NB4 (cell line): ENCODE measurements at regions not wholly inside any gene's neighbourhood (a gene's known extent, or its start where the extent isn't known, plus 50 kb on each side); places are given as distances from the start of the nearest gene placed in this dataset.

ENCODE experiments used
- DNase-seq: peaks from one replicate; pipeline ENCODE4 v3.0.0; 2010; ENCODE audit warnings: low read depth
- H3K4me3 ChIP-seq: one replicate; pipeline ENCODE4 v1.5.1; 2011; ENCODE audit warnings: mild to moderate bottlenecking, low read depth, low read length, moderate library complexity
- CTCF ChIP-seq: IDR thresholded peaks from one replicate; pipeline ENCODE4 v1.5.1; 2012; ENCODE audit warnings: low read depth, low read length
- MAX ChIP-seq: IDR thresholded peaks from 2 replicates; pipeline ENCODE4 v1.6.1; 2011; ENCODE audit warnings: low read depth, low read length
- MYC ChIP-seq: IDR thresholded peaks from 2 replicates; pipeline ENCODE4 v1.6.1; 2011; ENCODE audit warnings: low read depth, low read length
- POLR2A ChIP-seq: IDR thresholded peaks from 2 replicates; pipeline ENCODE4 v1.6.1; 2011; ENCODE audit warnings: mild to moderate bottlenecking; ENCODE audit not compliant: insufficient read length; ENCODE audit errors: extremely low read depth

DNA sequence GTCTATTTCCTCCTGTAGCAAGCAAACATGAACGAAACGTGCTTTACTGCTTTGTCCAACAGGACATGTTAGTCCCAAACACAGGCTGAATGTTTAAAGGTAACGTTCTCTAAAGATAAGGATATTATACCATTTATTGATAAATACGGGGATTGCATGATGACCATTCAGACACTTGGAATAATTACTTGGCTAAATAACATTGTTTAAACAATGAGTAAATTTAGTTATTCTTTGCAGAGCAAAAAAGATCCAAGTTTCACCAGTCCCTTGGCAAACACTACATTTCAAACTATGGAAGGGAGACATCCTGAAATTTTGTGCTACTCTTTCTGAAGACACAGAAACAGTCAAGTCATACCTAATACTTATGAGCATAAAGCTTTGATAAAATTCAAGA lies 88.0 kb downstream of the ZNF280B start:
- no peak for TF ChIP-seq MAX
- H3K4me3 ChIP-seq: no peak overlapping the region
- DNase-seq: no peak

DNA sequence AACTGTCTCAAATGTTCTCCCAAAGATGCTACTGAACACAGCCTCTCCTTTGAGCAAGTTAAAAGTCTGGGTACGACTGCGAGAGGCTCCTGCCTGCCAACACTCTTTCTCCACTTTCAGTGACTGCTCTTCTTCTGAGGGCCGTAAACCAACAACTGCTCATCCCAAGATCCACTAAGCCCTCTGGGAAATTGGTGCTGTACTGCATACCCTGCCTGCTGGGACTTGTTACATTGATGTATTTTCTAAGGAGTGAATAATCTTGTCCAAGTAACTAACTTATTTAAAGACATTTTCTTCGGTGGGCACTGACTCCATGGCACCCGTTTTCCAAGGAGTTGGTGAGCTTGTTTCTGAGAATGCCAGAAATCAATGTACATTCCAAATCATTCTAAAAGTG lies 87.2 kb downstream of the ZNF280B start:
- no peak overlapping the region for H3K4me3 ChIP-seq
- TF ChIP-seq POLR2A (no peak), MYC (no peak), CTCF (no peak), MAX (no peak)
- no peak for DNase-seq

DNA sequence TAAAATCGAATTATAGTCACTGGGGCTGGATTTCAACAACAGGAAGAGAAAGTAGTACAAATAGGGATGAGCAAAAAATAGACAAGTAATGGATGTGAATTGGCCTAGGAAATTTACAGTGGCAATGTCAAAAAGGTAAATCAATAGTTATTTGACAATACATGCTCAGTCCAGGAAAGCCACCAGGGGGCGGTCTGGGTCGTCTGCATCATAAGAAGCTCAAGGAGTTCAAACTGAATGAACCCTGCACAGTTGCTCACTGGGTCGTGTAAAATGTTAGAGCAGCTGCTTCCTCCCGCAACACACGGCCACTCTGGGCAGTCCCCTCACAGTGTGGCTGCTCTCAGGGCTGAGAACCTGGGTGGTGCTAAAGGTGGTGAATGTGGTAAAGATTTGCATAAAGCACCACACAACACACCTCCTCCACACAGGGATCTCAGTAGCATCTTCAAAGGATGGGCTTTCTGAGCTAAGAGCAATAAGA lies 85.9 kb downstream of the ZNF280B start:
- no peak overlapping the region for H3K4me3 ChIP-seq
- peak; percentile 73 for DNase-seq
- TF ChIP-seq MAX (no peak), MYC (no peak), POLR2A (no peak), CTCF (peak; percentile 91)

- no peak overlapping the region for H3K4me3 ChIP-seq
- no peak for DNase-seq
- TF ChIP-seq MAX (no peak), POLR2A (no peak), CTCF (no peak), MYC (no peak)
Observed at GRCh38 chr22:22423681-22424080, 84.9 kb downstream of the ZNF280B start.

DNA sequence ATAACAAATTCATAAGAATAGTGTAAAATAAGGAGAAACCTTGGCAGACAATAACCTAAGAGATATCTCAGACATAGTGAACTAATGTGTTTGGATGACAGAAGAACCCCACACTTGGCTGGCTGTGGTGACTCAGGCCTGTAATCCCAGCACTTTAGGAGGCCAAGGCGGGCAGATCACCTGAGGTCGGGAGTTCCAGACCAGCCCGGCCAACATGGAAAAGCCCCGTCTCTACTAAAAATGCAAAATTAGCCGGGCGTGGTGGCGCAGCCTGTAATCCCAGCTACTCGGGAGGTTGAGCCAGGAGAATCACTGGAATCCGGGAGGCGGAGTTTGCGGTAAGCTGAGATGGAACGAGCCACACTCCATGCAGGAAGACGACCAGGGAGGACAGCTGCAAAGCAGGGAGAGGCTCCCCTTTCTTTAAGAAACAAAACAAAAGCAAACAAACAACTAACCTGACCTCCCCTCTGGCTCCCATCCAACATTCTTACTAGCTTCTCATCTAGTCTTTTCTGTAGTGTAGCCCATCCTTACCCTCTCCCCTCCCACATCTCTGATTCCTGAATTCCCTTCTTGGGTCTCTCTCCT lies 84.2 kb downstream of the ZNF280B start:
- TF ChIP-seq POLR2A: no peak
- TF ChIP-seq MAX: no peak
- no peak for TF ChIP-seq CTCF
- H3K4me3 ChIP-seq: no peak overlapping the region
- no peak for DNase-seq

DNA sequence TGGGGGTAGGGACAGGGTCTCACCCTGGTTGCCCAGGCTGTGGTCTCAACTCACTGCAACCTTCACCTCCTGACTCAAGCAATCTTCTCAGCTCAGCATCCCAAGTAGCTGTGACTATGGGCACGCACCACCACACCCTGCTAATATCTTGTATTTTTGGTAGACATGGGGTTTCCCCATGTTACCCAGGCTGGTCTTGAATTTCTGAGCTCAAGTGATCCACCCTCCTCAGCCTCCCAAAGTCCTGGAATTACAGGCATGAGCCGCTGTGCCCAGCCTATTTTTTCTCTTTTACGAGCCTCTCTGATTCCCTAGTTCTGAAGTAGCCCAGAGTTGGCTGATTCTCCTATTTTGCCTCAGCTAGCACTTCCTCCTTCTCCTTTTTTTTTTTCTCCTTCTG lies 83.6 kb downstream of the ZNF280B start:
- TF ChIP-seq CTCF (no peak), MYC (no peak), POLR2A (no peak), MAX (no peak)

More for the DNA sequence above, 83.6 kb downstream of the ZNF280B start:
- no peak for DNase-seq
- H3K4me3 ChIP-seq: no peak overlapping the region
